Thyroid gland (tissue), 4 donors: ENCODE measurements at regions not wholly inside any gene's neighbourhood (a gene's known extent, or its start where the extent isn't known, plus 50 kb on each side); places are given as distances from the start of the nearest gene placed in this dataset.

Experiments
- DNase-seq, 2 donors: peaks; one replicate each; pipeline ENCODE4 v3.0.0-alpha.2; 2019
- H3K27ac ChIP-seq, 3 donors: fragments of 200-600 bp; sonication (generic); 1 replicate in 2 of 3; 2 replicates in 1 of 3; pipeline ENCODE4 v1.5.1; 2016 to 2019; ENCODE audit warnings: mild to moderate bottlenecking in 1 of 3, moderate library complexity in 1 of 3
- H3K27me3 ChIP-seq: fragments of 200-600 bp; sonication (generic); one replicate; pipeline ENCODE4 v1.5.1; 2019
- H3K36me3 ChIP-seq, 2 donors: fragments of 200-600 bp; sonication (generic); one replicate each; pipeline ENCODE4 v1.5.1; 2016 to 2019
- H3K4me1 ChIP-seq, 2 donors: fragments of 200-600 bp; sonication (generic); one replicate each; pipeline ENCODE4 v1.5.1; 2017 to 2019
- H3K4me3 ChIP-seq, 3 donors: fragments of 200-600 bp; sonication (generic); replicated peaks in 1 of 3; 1 replicate in 2 of 3; 2 replicates in 1 of 3; pipeline ENCODE4 v1.5.1; 2016; ENCODE audit warnings: mild to moderate bottlenecking in 1 of 3
- H3K9me3 ChIP-seq: fragments of 200-600 bp; sonication (generic); one replicate; pipeline ENCODE4 v1.5.1; 2017
- CTCF ChIP-seq, 6 experiments: fragments of 200-600 bp in 3 of 6; fragments of 450-650 bp in 3 of 6; sonication (generic) in 3 of 6; IDR thresholded peaks; one replicate each; pipeline ENCODE4 v1.5.1; 2016 to 2019; ENCODE audit warnings: antibody characterized with exemption in 6 of 6, mild to moderate bottlenecking in 2 of 6, inconsistent platforms in 1 of 6, moderate library complexity in 1 of 6
- POLR2A ChIP-seq, 2 donors: fragments of 450-650 bp; IDR thresholded peaks; one replicate each; pipeline ENCODE4 v1.6.1; 2017; ENCODE audit warnings: antibody characterized with exemption in 2 of 2, mild to moderate bottlenecking in 2 of 2, moderate library complexity in 1 of 2
- WGBS, 2 donors: methylation state at CpG; one replicate each; pipeline ENCODE4 v1.1.5; 2017; 5-methylcytosine and 5-hydroxymethylcytosine counted together
- intact Hi-C: fragments of 100-400 bp; cut with DNase I; formaldehyde crosslinking; loops from one replicate; pipeline ENCODE4 v1.15.1; 2023

GRCh38 chr10:36489181-36489580, 636.2 kb upstream of the ANKRD30A start:
- intact Hi-C loops = no loop called here
- Histone ChIP-seq H3K27me3 (no peaks in the 10 kb centered on the region), H3K27ac (peak overlapping the region; percentile 58 to 86 (median 69)), H3K36me3 (no peaks in the 10 kb centered on the region), H3K4me3 (no peak overlapping the region), H3K4me1 (peaks cover 13 to 24% of the 10 kb centered on the region in 2 donors), H3K9me3 (no peaks in the 10 kb centered on the region)
- DNase-seq = peak in 1 of 2 donors; percentile 12
- TF ChIP-seq POLR2A (IDR thresholded peaks at IDR 0.05) (no peak), CTCF (IDR thresholded peaks at IDR 0.05) (no peak)
- WGBS, 2 donors = 72% methylated on average over 7 of the region's 7 CpGs

GRCh38 chr10:36488579-36488978, 636.8 kb upstream of the ANKRD30A start:
- no peak overlapping the region for H3K27ac ChIP-seq
- no peak for DNase-seq
- WGBS, 2 donors = 93 to 95% methylated on average over 4 of the region's 4 CpGs
- H3K27me3 ChIP-seq = no peaks in the 10 kb centered on the region
- no peak overlapping the region for H3K4me3 ChIP-seq
- TF ChIP-seq POLR2A (IDR thresholded peaks at IDR 0.05) = no peak
- TF ChIP-seq CTCF (IDR thresholded peaks at IDR 0.05) = no peak
- peaks cover 13 to 24% of the 10 kb centered on the region in 2 donors for H3K4me1 ChIP-seq
- H3K36me3 ChIP-seq = no peaks in the 10 kb centered on the region
- intact Hi-C loops = no loop called here
- no peaks in the 10 kb centered on the region for H3K9me3 ChIP-seq

GRCh38 chr10:36479073-36479472, 646.3 kb upstream of the ANKRD30A start:
- DNase-seq = no peak
- H3K36me3 ChIP-seq = no peaks in the 10 kb centered on the region
- no peaks in the 10 kb centered on the region for H3K9me3 ChIP-seq
- TF ChIP-seq CTCF (IDR thresholded peaks at IDR 0.05) = no peak
- no peak for TF ChIP-seq POLR2A (IDR thresholded peaks at IDR 0.05)
- no peaks in the 10 kb centered on the region for H3K27me3 ChIP-seq
- intact Hi-C loops = no loop called here
- no peak overlapping the region for H3K4me3 ChIP-seq
- no peaks in the 10 kb centered on the region for H3K4me1 ChIP-seq
- no peak overlapping the region for H3K27ac ChIP-seq

GRCh38 chr10:36476399-36476798, 649.0 kb upstream of the ANKRD30A start:
- H3K27me3 ChIP-seq = no peaks in the 10 kb centered on the region
- TF ChIP-seq CTCF (IDR thresholded peaks at IDR 0.05) (no peak), POLR2A (IDR thresholded peaks at IDR 0.05) (no peak)
- WGBS, 2 donors = 93 to 94% methylated on average over 5 of the region's 5 CpGs

GRCh38 chr10:36475746-36476145, 649.7 kb upstream of the ANKRD30A start:
- Histone ChIP-seq H3K4me3 (no peak overlapping the region), H3K4me1 (no peaks in the 10 kb centered on the region), H3K9me3 (no peaks in the 10 kb centered on the region), H3K27me3 (no peaks in the 10 kb centered on the region), H3K36me3 (no peaks in the 10 kb centered on the region), H3K27ac (no peak overlapping the region)
- TF ChIP-seq CTCF (IDR thresholded peaks at IDR 0.05) (no peak), POLR2A (IDR thresholded peaks at IDR 0.05) (no peak)
- DNase-seq = no peak
- 96 to 100% methylated on average over 1 of the region's 1 CpG for WGBS, 2 donors
- intact Hi-C loops = no loop called here

More at GRCh38 chr10:36476399-36476798, 649.0 kb upstream of the ANKRD30A start:
- no peak overlapping the region for H3K4me3 ChIP-seq
- H3K4me1 ChIP-seq = no peaks in the 10 kb centered on the region
- no peak for DNase-seq
- H3K9me3 ChIP-seq = no peaks in the 10 kb centered on the region
- intact Hi-C loops = no loop called here
- no peak overlapping the region for H3K27ac ChIP-seq
- no peaks in the 10 kb centered on the region for H3K36me3 ChIP-seq
